Endothelial cell of umbilical vein (primary cell): ENCODE measurements at regions not wholly inside any gene's neighbourhood (a gene's known extent, or its start where the extent isn't known, plus 50 kb on each side); places are given as distances from the start of the nearest gene placed in this dataset.

ENCODE experiments used
- BruUV-seq: library from RNA; stranded (reverse); fragments of 400-500 nt; replicated peaks from 2 replicates; lab custom pipeline; 2021; lab: Mats Ljungman, UMichigan
- CTCF ChIA-PET: fragments of 300-600, 350-600 bp; sonication (Branson Sonifier 250); formaldehyde crosslinking; loops from one replicate; lab custom pipeline; 2021; ENCODE audit warnings: antibody characterized with exemption, inconsistent platforms; lab: Charles Lee
- POLR2A ChIA-PET: fragments of 300-600, 350-600 bp; sonication (Branson Sonifier 250); formaldehyde crosslinking; loops from one replicate; lab custom pipeline; 2021; ENCODE audit warnings: antibody characterized with exemption, inconsistent platforms; lab: Charles Lee
- DNase-seq: peaks from one replicate; pipeline ENCODE4 v3.0.0-alpha.2; 2011; ENCODE audit warnings: low read depth, low spot score
- FAIRE-seq: peaks from 2 replicates; lab custom pipeline; 2011; peaks lifted over from hg19 to GRCh38; lab: Jason Lieb, UNC
- H2AFZ ChIP-seq: 2 replicates; pipeline ENCODE4 v1.6.0; 2012; ENCODE audit warnings: low read depth, low read length, control low read depth, inconsistent platforms
- H3K27ac ChIP-seq: 2 replicates; pipeline ENCODE4 v1.5.1; 2011; ENCODE audit warnings: low read depth, mild to moderate bottlenecking, control low read depth, low read length, moderate library complexity; ENCODE audit not compliant: insufficient read depth
- H3K27me3 ChIP-seq, 2 experiments: 2 replicates each; pipeline versions ENCODE4 v1.6.0 to v1.6.1; 2011; ENCODE audit warnings: low read length in 2 of 2, mixed read lengths in 1 of 2; ENCODE audit not compliant: control insufficient read depth in 2 of 2, insufficient read depth in 2 of 2
- H3K36me3 ChIP-seq, 2 experiments: 2 replicates in 1 of 2; 3 replicates in 1 of 2; pipeline ENCODE4 v1.5.1; 2011; ENCODE audit warnings: low read length in 2 of 2, mild to moderate bottlenecking in 1 of 2, moderate library complexity in 1 of 2; ENCODE audit not compliant: control insufficient read depth in 2 of 2, insufficient read depth in 2 of 2; ENCODE audit errors: extremely low read depth in 1 of 2
- H3K4me1 ChIP-seq: 3 replicates; pipeline ENCODE4 v1.5.1; 2011; ENCODE audit warnings: mild to moderate bottlenecking, low read length; ENCODE audit not compliant: control insufficient read depth, insufficient read depth; ENCODE audit errors: extremely low read depth
- H3K4me2 ChIP-seq: 2 replicates; pipeline ENCODE4 v1.6.1; 2011; ENCODE audit warnings: low read length, control low read depth, mixed read lengths; ENCODE audit not compliant: insufficient read depth
- H3K4me3 ChIP-seq, 3 experiments: fragments of 200-600 bp in 1 of 3; sonication (generic), shearing (Covaris generic) in 1 of 3; replicated peaks in 1 of 3; 2 replicates each; pipeline ENCODE4 v1.5.1; 2011 to 2016; ENCODE audit warnings: control low read depth in 3 of 3, low read length in 3 of 3, mild to moderate bottlenecking in 2 of 3, inconsistent platforms in 1 of 3, low read depth in 1 of 3, moderate library complexity in 1 of 3; ENCODE audit not compliant: insufficient read depth in 1 of 3
- H3K79me2 ChIP-seq: 2 replicates; pipeline ENCODE4 v1.6.0; 2012; ENCODE audit warnings: low read length, inconsistent platforms; ENCODE audit not compliant: control insufficient read depth, insufficient read depth
- H3K9ac ChIP-seq: replicated peaks from 2 replicates; pipeline ENCODE3; 2011; ENCODE audit warnings: low read length, control low read depth; ENCODE audit not compliant: insufficient read depth; ENCODE audit errors: extremely low read depth
- H3K9me1 ChIP-seq: replicated peaks from 3 replicates; pipeline ENCODE4 v1.6.0; 2011; ENCODE audit warnings: mild to moderate bottlenecking, low read length; ENCODE audit not compliant: control insufficient read depth, insufficient read depth; ENCODE audit errors: extremely low read depth
- H3K9me3 ChIP-seq: replicated peaks from 2 replicates; pipeline ENCODE4 v1.5.1; 2012; ENCODE audit warnings: low read length, inconsistent platforms; ENCODE audit not compliant: control insufficient read depth, insufficient read depth
- H4K20me1 ChIP-seq: replicated peaks from 2 replicates; pipeline ENCODE3; 2011; ENCODE audit warnings: mild to moderate bottlenecking, low read length; ENCODE audit not compliant: control insufficient read depth, insufficient read depth; ENCODE audit errors: extremely low read depth
- CTCF ChIP-seq, 2 donors: IDR thresholded peaks; 1 replicate in 1 of 2; 2 replicates in 1 of 2; pipeline ENCODE4 v1.5.1; 2011; ENCODE audit warnings: low read length in 2 of 2, mild to moderate bottlenecking in 2 of 2, moderate library complexity in 2 of 2, control low read depth in 1 of 2, inconsistent platforms in 1 of 2, low read depth in 1 of 2; ENCODE audit not compliant: insufficient read depth in 1 of 2; ENCODE audit errors: extremely low read depth in 1 of 2
- EZH2 ChIP-seq: IDR thresholded peaks from 2 replicates; pipeline ENCODE4 v1.6.1; 2012; ENCODE audit warnings: borderline replicate concordance, low read depth, mild to moderate bottlenecking, moderate library complexity, low read length, inconsistent platforms; ENCODE audit not compliant: severe bottlenecking
- FOS ChIP-seq: IDR thresholded peaks from 2 replicates; pipeline ENCODE4 v1.6.1; 2011; ENCODE audit warnings: mild to moderate bottlenecking, low read length, moderate library complexity, borderline replicate concordance; ENCODE audit not compliant: insufficient read depth
- GATA2 ChIP-seq: IDR thresholded peaks from 2 replicates; pipeline ENCODE4 v1.7.0; 2011; ENCODE audit warnings: low read depth, mild to moderate bottlenecking, moderate library complexity, mixed read lengths, low read length; ENCODE audit not compliant: insufficient read length, insufficient read depth
- JUN ChIP-seq: IDR thresholded peaks from 2 replicates; pipeline ENCODE4 v1.6.1; 2011; ENCODE audit warnings: borderline replicate concordance, low read depth; ENCODE audit not compliant: insufficient read length, insufficient read depth
- MAX ChIP-seq: IDR thresholded peaks from 2 replicates; pipeline ENCODE4 v1.6.1; 2011; ENCODE audit not compliant: insufficient read depth, insufficient read length
- MYC ChIP-seq: IDR thresholded peaks from one replicate; pipeline ENCODE4 v1.6.1; 2011; ENCODE audit warnings: mild to moderate bottlenecking, low read depth, low read length
- POLR2A ChIP-seq: IDR thresholded peaks from 2 replicates; pipeline ENCODE4 v1.6.1; 2012; ENCODE audit warnings: low read depth, mild to moderate bottlenecking, control low read depth, low read length
- POLR2AphosphoS5 ChIP-seq: IDR thresholded peaks from 2 replicates; pipeline ENCODE4 v1.6.1; 2012; ENCODE audit warnings: low read depth, mild to moderate bottlenecking, control low read depth, low read length, moderate library complexity; ENCODE audit not compliant: insufficient read depth
- dilution Hi-C: fragments of 300-500 bp; cut with MboI; formaldehyde crosslinking; loops from one replicate; pipeline ENCODE4 v1.15.0; 2019; ENCODE audit warnings: low sequenced_read_pairs; ENCODE audit not compliant: extremely low pct_ligation_motif_present
- intact Hi-C: fragments of 100-400 bp; cut with micrococcal nuclease; formaldehyde crosslinking; loops from one replicate; pipeline ENCODE4 v1.10.0; 2022

GRCh38 chr16:61374071-61374470 is 662.2 kb downstream of the CDH8 start:
- POLR2A ChIA-PET, result no interaction called here
- Histone ChIP-seq H3K9ac (no peak overlapping the region), H3K79me2 (no peaks in the 10 kb centered on the region), H3K4me1 (no peaks in the 10 kb centered on the region), H3K4me2 (no peak overlapping the region), H2AFZ (no peak overlapping the region), H3K27ac (no peak overlapping the region), H3K4me3 (no peak overlapping the region), H3K9me3 (peaks cover 1% of the 10 kb centered on the region), H3K27me3 (no peaks in the 10 kb centered on the region), H3K9me1 (no peaks in the 10 kb centered on the region), H4K20me1 (no peaks in the 10 kb centered on the region), H3K36me3 (no peaks in the 10 kb centered on the region)
- CTCF ChIA-PET, result no interaction called here
- TF ChIP-seq MYC, result no peak
- no peak for TF ChIP-seq POLR2AphosphoS5
- TF ChIP-seq JUN, result no peak
- TF ChIP-seq CTCF (IDR thresholded peaks at IDR 0.05; ENCODE audit: extremely low read depth in 1 of 2, insufficient read depth in 1 of 2, low read depth in 1 of 2, low read length in 2 of 2), result no peak
- no peak for TF ChIP-seq GATA2
- TF ChIP-seq MAX, result no peak
- no peak for TF ChIP-seq EZH2
- TF ChIP-seq POLR2A, result no peak
- no peak for TF ChIP-seq FOS
- intact Hi-C loops, result no loop called here
- BruUV-seq, result no TSS peak
- dilution Hi-C loops, result no loop called here
- FAIRE-seq (no peak), DNase-seq (no peak)
